DND-41 (cell line): ENCODE measurements at regions not wholly inside any gene's neighbourhood (a gene's known extent, or its start where the extent isn't known, plus 50 kb on each side); places are given as distances from the start of the nearest gene placed in this dataset.

Experiments used
- CTCF ChIP-seq: IDR thresholded peaks from 2 replicates; pipeline ENCODE4 v1.5.1; 2012; ENCODE audit warnings: borderline replicate concordance, low read length, moderate library complexity, mild to moderate bottlenecking; ENCODE audit not compliant: poor library complexity, severe bottlenecking; ENCODE audit errors: extremely low read depth
- EZH2 ChIP-seq: IDR thresholded peaks from 3 replicates; pipeline ENCODE4 v1.6.1; 2012; ENCODE audit warnings: borderline replicate concordance, low read depth, mild to moderate bottlenecking, moderate library complexity, low read length, inconsistent platforms; ENCODE audit not compliant: severe bottlenecking

- TF ChIP-seq CTCF (no peak), EZH2 (no peak)
Measured at GRCh38 chr6:48826152-48826515, 636.9 kb downstream of the MMUT start.
